Islet precursor cell (in vitro differentiated cells): ENCODE measurements at regions not wholly inside any gene's neighbourhood (a gene's known extent, or its start where the extent isn't known, plus 50 kb on each side); places are given as distances from the start of the nearest gene placed in this dataset.
A peak's percentile ranks its signal among the peaks of the same experiment; 100 is the strongest.
"Not testable (repeated sequence)": the region's sequence is repeated elsewhere in the genome, so short reads cannot be mapped to it uniquely, and the experiment has no call there.

Experiments used
- DNase-seq: peaks from one replicate; pipeline ENCODE4 v3.0.0-alpha.2; 2018

DNA sequence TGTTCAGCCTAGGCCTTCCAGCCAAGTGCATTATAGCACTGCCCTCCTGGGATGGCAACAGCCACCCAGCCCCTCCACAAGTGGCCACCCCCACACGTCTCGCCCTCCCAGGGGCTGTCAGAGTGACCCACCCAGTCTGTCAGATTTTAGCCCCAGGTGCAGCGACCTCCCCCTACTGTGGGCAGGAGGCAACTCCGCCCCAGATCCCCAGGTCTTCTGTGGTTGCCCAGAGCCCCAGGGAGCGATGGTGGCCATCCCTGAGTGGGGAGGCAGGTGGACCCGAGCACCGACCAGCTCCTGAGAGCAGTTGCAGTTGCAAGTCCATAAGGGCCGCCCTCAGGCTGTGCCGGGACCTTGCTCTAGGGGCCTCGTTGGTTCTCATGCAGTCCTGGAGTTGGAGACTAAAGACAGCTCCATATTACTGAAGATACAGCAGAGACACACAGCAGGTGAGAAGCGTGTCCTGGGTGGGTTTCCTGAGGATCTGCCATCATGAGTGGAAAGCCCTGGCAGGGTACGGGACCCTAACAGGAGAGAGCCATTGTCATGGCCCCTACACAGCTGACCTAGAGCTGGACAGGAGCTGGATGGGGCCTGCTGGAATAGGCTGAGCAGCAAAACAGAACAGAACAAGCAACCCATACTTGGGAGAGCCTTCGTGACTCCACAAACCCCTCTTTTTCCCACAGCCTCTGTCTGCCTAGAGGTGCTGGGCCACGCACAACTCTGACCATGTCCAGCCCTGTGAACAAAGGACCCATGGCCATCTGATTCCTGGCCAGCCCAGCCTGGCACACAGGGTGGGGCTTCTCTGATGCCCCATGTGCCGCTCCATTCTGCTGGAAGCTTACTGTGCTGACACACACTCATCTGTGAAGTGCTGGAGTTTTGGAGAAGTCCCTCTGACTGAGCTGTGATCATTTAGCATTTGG, 110.3 kb upstream of the ALDH1A3 start:
- no peak for DNase-seq

DNA sequence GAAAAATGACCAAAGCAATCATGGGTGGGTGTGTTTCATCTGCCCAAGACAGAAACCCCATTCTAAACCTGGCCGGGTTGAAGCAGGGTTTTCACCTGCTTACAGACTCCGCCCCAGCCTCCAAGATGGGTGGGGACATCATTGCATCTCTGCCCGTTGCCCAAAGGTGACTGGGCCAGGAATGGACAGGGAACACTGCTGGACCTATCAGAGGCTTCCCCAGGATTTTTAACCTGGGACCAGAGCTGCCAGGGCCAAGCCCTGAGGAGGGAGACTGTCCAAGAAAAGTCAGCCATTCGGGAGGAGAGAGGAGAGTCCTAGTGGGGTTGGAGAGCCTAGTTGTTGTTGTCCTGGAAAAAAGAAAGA, 109.7 kb upstream of the ALDH1A3 start:
- no peak for DNase-seq

DNA sequence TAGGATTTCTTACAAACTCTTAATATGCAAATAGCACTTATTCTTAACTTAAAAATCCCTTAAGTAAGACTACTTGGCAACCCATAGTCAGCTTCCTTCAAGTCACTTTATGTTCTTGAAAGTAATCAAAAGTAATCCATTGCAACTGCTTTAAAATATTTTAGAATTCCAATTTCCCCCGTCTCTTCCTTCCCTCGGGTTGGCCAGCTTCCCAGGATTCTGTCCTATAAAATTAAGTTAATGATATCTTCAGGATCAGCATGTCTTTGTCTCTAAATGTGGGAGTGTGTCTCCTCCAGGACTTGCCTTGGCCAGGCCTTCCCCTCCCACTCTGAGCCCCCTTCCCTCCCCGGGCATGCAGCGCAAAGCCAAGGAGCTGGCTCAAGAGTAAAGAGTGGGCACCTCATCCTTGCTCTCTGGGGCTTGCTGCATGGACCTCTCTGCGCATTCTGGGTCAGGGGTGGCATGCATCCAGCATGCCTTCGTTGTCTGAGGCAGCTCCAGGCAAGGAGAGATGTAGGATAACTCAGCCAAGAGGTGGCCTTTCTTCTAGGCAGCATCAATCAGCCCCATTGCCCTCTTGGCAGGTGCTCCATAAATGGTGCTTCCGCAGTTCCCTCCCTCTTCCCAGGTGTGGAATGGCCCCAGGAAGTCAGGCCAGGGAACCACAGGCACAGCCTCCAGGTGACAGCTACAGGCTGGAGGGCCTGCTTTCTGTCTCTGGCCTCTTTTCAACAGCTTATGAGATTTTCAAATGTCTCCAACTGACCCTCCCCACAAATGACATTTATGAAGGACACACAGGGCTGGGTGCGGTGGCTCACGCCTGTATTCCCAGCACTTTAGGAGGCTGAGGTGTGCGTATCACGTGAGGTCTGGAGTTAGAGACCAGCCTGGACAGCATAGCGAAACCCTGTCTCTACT, 108.7 kb upstream of the ALDH1A3 start:
- DNase-seq, result no peak

DNA sequence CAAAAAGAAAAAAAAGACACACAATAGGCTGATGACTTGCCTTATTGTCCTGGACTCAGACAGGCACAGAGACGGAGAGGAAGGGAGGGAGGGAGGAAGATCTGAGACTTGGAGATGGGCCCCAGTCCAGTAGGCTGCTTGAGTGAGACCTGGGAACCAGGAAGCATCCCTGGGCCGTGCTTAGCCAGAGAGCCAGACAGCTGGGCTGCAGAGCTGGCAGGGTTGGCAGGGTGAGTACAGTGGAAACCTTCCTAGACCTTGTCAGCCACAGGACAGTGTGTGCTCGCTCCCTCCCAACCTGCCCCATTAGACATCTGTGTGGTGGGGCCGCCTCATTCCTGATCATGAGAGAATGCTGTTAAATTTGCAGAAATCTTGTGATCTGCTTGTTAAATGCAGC, 107.9 kb upstream of the ALDH1A3 start:
- DNase-seq, result no peak

DNA sequence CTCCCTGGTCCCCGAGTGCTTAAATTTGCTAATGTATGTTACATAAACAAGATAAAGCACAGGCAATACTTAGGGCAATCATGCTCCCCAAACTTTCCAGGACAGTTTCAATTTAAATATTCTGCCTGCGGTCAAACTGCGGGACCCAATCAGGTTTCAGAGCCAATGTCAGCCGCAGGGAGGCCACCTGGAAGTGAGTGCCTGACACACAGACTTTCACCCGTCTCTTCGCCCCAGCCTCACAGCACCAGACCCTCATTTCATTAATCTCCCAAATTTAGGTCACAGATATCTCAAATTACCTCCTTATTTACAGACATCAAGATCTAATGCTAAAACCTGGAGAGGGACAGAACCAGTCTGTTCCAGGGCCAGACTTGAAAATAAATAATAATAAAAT, 107.2 kb upstream of the ALDH1A3 start:
- DNase-seq, result no peak

DNA sequence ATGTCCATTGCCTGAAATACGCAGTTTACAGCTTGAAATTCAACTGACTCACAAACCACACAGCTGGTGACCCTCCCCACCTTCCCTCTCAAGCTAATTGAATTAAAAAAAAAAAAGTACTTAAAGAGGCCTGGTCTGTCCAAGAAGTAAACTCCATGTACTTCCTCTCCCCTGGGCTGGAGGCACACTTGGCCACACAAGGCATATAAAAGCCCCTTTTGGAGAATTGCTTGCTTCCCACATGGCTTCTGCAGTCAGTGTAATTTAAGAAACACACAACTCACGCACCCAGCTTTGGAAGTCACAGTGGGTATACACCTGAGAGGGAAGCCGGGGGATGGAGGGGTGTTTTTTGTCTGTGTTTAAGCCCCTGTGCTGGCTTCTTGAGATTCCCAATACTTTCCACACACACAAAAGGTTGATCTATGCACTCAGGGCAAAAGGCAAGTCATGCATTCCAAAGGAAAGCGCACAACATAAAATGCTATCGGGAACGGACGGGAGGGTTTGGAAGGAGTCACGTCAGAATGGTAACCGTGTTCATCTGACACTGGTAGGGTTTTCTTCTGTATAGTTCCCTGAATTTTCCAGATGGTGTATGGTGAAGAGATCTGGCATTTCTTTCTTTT, 106.6 kb upstream of the ALDH1A3 start:
- peak; percentile 38 for DNase-seq

DNA sequence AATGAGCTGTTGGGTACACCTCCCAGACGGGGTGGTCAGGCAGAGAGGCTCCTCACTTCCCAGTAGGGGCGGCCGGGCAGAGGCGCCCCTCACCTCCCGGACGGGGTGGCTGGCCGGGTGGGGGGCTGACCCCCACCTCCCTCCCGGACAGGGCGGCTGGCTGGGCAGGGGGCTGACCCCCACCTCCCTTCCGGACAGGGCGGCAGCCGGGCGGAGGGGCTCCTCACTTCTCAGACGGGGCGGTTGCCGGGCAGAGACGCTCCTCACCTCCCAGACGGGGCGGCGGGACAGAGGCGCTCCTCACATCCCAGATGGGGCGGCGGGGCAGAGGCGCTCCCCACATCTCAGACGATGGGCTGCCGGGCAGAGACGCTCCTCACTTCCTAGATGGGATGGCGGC, 105.6 kb upstream of the ALDH1A3 start:
- DNase-seq, result not testable (repeated sequence)

DNA sequence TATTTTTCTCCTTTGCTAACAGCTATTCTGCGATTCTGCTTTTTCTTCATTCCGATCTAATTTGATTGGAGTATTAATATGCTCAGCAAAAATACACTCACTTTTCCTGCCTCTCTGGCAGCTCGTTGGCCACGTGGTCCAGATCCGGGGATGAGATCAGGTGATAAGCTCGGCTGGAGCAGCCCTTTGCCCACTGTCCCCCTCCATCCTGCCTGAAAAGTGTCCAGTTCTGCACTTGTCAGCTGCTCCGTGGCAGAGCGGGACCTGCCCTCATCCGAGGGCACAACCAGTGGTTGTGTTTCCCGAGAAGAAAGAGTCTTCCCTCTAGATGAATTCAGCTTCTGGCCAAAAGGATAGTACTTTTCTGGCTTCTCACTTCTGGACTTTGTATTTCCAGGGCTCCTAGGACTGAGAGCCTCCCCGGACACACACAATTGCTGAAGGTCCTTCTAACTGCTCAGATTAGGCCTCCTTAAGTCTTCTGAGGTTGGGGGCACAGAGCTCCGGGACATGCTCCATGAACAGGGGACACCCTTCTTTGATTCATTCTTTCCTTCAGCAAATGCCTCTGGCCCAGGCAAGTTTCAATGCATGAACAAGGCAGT, 103.9 kb upstream of the ALDH1A3 start:
- DNase-seq, result no peak

DNA sequence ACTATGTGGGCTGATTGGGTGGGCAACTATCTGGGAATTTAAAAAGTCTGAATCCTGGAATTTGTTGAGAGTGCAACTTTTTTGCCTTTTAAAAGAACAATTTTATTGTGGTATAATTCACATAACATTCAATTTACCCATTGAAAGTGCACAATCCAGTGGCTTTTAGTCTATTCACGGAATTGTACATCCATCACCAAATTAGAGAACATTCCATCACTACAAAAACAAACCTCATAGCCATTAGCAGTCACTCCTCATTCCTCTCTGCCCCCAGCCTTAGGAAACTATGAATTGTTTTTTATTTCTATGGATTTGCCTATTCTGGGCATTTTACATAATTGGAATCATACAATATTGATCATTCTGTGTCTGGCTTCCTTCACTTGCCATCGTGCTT, 101.8 kb upstream of the ALDH1A3 start:
- DNase-seq, result no peak

DNA sequence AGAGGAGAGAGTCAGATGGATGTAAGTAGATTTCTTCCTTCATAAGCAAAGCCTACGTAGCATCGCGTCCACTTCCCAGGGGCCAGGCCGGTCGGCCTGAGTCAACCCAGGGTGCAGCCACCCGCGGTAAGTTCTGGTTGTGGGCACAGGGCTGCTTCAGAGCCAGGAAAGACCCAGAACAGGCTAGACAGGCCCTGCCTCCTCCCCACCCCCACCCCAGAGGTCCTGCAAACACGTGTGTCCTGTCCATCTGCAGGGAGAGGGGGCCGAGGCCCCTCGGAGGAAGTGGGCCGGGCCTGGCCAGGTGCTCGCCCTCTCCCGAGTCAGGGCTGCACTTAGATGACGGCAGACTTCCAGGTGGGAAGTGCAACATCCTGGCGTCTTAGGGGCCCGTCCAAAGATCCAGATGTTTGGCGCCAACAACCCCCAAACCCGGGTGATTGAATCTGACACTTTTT, 100.8 kb upstream of the ALDH1A3 start:
- peak; percentile 42 for DNase-seq

DNA sequence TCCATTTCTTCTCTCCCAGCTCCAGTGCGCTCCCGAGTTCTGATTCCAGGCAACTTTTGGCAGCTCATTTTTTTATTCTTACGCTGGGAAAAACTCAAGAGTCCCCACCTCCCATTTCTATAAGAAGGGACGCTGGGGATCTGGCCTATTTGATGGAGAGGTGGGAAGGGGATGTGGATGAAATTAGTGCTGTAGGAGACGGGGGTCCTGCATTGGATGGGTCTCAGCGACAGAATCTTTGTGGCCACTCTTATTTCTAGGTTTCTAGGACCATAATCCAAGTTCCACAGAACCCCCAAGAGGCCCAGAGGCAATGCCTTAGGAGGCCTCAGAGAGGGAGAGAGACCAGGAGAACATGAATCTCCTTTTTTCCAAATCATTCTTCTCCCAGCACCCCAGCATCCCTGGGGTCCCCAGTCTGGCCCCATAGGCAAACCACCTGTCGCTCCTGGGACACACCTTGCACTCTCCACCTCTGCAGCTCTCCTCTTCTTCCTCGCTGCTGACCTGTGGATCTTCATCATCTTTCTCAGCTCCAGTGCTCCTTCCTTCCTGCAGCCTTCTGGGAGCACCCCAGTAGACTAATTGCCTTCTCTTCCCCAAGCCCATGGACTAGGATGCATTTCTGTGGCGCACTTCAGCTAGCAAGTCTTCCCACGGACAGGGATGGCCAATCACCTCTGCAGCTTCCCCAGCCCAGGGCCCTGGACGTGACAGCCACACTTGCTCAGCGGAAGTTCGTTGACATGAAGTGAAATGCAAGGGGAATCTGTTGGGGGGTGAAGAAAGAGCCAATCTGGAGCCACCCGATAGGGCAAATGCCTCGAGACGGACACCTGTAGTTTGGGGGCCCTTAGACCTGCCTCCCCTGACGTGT, 100.1 kb upstream of the ALDH1A3 start:
- DNase-seq, result peak; percentile 33

DNA sequence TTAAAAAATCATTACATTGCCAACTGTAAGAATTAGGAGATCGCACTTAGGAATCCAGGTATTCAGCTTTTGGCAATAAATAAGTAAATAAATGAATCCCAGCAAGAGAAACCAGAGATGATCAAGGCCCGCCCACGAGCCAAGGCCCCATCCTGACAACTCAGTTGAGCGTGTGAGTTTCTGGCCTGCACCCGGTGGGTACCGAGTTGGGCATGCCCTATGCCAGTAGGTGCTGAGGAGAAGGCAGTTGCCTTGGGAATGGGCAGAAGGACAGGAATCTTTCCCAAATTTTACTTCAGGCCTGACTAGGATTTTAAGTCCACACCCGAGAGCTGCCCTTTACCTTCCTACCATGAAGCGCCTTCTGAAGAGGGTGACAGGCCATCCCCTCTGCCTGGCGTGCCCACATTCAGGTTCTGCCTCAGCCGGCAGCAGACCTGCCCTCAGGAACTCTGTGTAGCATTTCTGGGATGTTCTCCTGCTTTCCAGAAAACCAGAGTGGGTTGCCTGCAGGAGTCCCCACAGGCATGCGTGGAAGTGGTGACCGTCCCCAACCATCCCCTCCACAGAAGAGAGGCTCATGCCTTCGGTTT, 99.3 kb upstream of the ALDH1A3 start:
- peak; percentile 37 for DNase-seq

DNA sequence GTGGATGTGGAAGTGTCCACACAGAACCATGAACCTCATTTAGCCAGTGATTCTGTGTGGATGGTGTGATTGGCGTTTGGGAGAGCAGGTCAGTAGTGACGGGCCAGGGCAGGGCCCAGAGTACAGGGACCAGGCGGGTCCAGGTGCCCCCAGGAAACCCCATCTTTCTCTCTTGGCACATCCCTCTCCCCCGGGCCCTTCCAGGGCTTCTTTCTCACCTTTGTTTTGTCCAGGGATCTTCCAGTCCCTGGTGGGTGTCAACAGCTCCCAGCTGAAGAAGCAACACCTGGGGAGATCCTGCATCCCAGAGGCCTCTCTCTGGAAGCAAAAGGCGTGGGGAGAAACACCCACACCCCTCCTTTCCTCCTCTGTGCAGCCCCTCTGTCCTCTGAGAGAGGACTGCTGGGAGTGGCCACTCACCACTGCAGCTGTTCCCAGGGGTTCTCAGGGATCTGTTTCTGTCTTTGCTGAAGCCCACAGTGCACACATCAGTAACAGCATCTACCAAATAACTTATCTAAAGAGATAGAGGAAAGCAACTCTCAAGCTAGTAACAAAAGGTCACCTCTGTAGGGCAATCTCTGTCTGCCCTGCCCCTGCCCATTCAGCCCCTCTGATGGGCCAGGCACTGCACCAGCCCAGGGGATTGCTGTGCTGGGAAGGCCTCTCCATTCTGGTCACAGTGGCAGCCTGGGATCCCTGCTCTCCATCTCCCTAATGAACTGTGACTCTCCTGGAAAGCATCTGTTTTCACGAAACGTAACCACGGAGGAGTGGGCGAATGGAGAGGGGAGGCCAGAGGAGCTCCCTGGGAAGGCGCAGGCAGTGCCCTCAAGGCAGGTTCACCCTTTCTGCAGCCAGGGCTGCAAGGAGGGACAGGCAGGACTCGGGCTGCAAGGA, 98.3 kb upstream of the ALDH1A3 start:
- peak; percentile 53 for DNase-seq

DNA sequence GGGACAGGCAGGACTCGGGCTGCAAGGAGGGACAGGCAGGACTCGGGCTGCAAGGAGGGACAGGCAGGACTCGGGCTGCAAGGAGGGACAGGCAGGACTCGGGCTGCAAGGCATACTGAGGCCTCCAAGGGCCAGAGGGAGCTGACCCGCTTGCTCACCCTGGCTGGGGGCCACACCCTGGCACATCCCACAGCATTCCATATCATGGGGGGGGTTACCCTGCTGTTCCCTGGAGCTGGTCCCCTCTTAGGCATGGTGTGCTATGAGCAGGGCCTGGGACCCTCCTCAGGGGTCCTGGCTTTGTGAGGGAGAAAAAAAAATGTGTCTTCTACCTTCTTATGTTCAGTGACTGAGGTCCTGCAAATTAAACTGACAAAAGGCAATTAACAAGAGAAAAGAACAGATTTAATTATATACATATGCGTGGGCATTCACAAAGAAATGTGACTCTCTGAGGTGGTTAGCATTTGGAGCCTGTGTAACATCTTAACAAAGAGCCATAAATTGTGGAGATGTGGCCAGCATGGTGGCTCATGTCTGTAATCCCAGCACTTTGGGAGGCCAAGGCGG, 97.6 kb upstream of the ALDH1A3 start:
- peak; percentile 32 for DNase-seq

DNA sequence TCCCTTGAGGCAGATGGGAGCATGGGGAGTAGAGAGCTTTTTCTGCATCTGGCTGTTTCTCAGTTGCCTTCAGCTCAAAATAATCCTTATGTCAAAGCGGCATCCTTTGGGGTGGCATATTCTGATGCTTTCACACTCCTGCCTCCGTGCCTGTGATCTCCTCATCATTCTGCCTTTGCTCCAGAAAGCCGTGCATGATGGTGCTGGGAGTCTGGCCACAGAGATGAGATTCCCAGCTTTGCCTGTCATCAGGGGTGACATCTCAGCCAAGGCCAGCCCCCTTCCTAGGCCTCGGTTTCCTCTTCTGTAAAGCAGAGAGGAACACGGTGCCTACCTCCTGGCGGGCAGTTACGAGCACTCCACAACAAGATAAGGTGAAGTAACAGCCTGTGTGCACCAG, 96.3 kb upstream of the ALDH1A3 start:
- peak; percentile 24 for DNase-seq

DNA sequence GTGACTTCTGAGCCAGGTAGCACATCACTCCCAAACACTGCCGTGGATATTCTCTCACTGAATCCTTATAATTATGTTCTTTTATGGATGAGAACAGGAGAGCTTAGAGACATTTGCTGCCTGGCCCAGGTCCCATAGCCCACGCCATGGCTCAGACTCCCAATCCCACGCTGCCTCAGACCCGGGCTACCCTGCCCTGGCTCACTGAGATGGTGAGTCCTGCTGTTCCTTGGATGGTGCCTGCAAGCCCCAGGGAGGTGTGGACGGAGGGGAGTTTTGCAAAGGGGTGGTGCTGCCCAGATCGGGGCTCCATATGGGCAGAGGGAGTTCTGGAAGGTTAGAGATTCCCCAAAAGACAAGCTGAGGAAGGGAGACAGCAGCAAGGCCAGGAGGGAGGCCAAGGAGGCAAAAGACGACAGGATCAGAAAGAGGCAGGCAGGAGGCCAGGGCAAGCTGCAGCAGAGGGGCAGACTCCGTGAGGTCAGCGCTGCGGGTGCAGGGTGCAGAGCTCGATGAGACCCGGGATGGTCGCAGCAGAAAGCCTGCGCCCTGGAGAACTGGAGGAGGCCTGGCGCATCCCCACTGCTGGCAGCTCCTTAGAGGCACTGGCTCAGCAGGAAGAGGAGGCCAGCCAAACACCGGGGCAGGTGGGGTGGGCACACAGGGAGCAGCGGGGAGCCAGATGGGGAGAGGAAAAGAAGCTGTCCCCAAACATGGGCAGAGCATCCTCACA, 95.7 kb upstream of the ALDH1A3 start:
- DNase-seq, result peak; percentile 36

DNA sequence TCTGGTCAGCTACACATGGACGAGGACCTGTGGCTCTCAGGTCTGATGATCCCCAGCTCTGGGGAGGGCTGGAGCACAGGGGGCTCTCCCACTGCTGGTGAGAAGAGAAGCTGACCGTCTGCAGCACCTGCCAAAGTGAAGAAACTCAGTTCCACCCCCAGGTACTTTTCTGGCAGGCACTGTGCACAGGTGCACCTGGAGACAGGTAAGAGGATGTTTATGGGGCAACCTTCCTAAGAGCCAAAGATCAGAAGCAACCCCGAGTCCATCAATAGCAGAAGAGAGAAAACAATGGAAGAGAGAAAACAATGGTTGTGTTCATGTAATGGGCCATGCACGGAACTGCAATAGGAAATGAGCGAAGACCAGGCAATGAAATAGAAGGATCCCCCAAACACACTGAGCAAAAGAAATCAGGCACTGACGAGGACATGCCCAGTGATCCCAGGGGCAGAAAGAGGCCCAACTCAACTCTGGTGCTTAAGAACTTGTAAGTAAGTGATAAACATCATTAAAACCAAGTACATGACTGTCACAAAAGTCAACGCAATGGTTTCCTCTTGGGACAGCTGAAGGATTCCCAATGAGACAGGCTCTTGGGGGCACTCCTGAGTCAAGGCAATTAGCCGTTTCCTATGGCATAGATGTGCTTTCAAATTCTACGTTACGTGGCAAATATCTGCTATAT, 95.0 kb upstream of the ALDH1A3 start:
- DNase-seq, result peak; percentile 18
